ENCODE measurements at regions not wholly inside any gene's neighbourhood (a gene's known extent, or its start where the extent isn't known, plus 50 kb on each side); places are given as distances from the start of the nearest gene placed in this dataset.

- ChIA-PET CTCF (no interaction called here), POLR2A (ENCODE audit: unreplicated experiment) (no interaction called here)
- no peak overlapping the region for H3K27ac ChIP-seq (ENCODE audit: insufficient read depth, low read length)
- no peak overlapping the region for H3K9ac ChIP-seq (ENCODE audit: low read depth, low read length)
- no peak overlapping the region for H3K4me2 ChIP-seq (ENCODE audit: low read depth, low read length)
- no peaks in the 10 kb centered on the region for H3K9me1 ChIP-seq (ENCODE audit: insufficient read depth, low read length)
- no peak overlapping the region for H3K4ac ChIP-seq (ENCODE audit: low read depth, low read length)
- BruUV-seq (replicated peaks): no TSS peak
- H3K27me3 ChIP-seq (ENCODE audit: control insufficient read depth, insufficient read depth, low read length): no peaks in the 10 kb centered on the region
- no peak overlapping the region for H3K56ac ChIP-seq (ENCODE audit: extremely low read depth, insufficient read depth, low read length)
- ATAC-seq (ENCODE audit: low read depth) (no peak), DNase-seq (no peak)
- H4K20me1 ChIP-seq (ENCODE audit: insufficient read depth, low read length): no peaks in the 10 kb centered on the region
- no peaks in the 10 kb centered on the region for H3K4me1 ChIP-seq (ENCODE audit: control insufficient read depth, insufficient read depth, low read length)
- 62 to 100% methylated on average over 3 to 4 of the region's 5 CpGs for WGBS, 2 experiments (ENCODE audit: extremely low coverage in 2 of 2, insufficient read length in 1 of 2)
- intact Hi-C loops (cut with micrococcal nuclease) (no loop called here), in situ Hi-C loops (cut with MboI; ENCODE audit: low sequenced_read_pairs) (no loop called here), dilution Hi-C loops (cut with HindIII; ENCODE audit: low sequenced_read_pairs, unreplicated experiment) (no loop called here)
- no peak overlapping the region for H2AK5ac ChIP-seq (ENCODE audit: low read depth, low read length)
- no peak overlapping the region for H3K23ac ChIP-seq (ENCODE audit: low read depth, low read length)
- H2BK15ac ChIP-seq (ENCODE audit: low read depth, low read length): no peak overlapping the region
- no peak overlapping the region for H3K14ac ChIP-seq (replicated peaks; ENCODE audit: low read depth, low read length)
- no peak for TF ChIP-seq CEBPB (IDR thresholded peaks at IDR 0.05; ENCODE audit: low read depth, low read length)
- TF ChIP-seq, protein P1, sequence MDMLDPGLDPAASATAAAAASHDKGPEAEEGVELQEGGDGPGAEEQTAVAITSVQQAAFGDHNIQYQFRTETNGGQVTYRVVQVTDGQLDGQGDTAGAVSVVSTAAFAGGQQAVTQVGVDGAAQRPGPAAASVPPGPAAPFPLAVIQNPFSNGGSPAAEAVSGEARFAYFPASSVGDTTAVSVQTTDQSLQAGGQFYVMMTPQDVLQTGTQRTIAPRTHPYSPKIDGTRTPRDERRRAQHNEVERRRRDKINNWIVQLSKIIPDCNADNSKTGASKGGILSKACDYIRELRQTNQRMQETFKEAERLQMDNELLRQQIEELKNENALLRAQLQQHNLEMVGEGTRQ (IDR thresholded peaks at IDR 0.05; ENCODE audit: low read depth, low read length): no peak
- TF ChIP-seq SMC3 (IDR thresholded peaks at IDR 0.05; ENCODE audit: low read depth, low read length): no peak
- no peak for TF ChIP-seq RFX5 (IDR thresholded peaks at IDR 0.05; ENCODE audit: low read depth, low read length)
- no peak for TF ChIP-seq BHLHE40 (IDR thresholded peaks at IDR 0.05; ENCODE audit: low read depth, low read length)
- TF ChIP-seq POLR2A (IDR thresholded peaks at IDR 0.05; ENCODE audit: low read depth, low read length): no peak
- TF ChIP-seq RCOR1 (IDR thresholded peaks at IDR 0.05; ENCODE audit: insufficient replicate concordance, low read length): no peak
- TF ChIP-seq CHD1 (IDR thresholded peaks at IDR 0.05; ENCODE audit: low read depth, low read length): no peak
- TF ChIP-seq NFE2L2 (IDR thresholded peaks at IDR 0.05; ENCODE audit: low read depth, low read length): no peak
- TF ChIP-seq, protein P2, sequence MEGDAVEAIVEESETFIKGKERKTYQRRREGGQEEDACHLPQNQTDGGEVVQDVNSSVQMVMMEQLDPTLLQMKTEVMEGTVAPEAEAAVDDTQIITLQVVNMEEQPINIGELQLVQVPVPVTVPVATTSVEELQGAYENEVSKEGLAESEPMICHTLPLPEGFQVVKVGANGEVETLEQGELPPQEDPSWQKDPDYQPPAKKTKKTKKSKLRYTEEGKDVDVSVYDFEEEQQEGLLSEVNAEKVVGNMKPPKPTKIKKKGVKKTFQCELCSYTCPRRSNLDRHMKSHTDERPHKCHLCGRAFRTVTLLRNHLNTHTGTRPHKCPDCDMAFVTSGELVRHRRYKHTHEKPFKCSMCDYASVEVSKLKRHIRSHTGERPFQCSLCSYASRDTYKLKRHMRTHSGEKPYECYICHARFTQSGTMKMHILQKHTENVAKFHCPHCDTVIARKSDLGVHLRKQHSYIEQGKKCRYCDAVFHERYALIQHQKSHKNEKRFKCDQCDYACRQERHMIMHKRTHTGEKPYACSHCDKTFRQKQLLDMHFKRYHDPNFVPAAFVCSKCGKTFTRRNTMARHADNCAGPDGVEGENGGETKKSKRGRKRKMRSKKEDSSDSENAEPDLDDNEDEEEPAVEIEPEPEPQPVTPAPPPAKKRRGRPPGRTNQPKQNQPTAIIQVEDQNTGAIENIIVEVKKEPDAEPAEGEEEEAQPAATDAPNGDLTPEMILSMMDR (conservative IDR thresholded peaks at IDR 0.05; ENCODE audit: low read depth, low read length): no peak
- TF ChIP-seq MAFK (IDR thresholded peaks at IDR 0.05; ENCODE audit: low read depth, low read length): no peak
- no peak for TF ChIP-seq MAZ (IDR thresholded peaks at IDR 0.05; ENCODE audit: borderline replicate concordance, low read depth, low read length)
- no peak for TF ChIP-seq MXI1 (IDR thresholded peaks at IDR 0.05; ENCODE audit: borderline replicate concordance, low read depth, low read length)
- TF ChIP-seq FOS (IDR thresholded peaks at IDR 0.05; ENCODE audit: low read depth, low read length): no peak
- TF ChIP-seq, protein P3, sequence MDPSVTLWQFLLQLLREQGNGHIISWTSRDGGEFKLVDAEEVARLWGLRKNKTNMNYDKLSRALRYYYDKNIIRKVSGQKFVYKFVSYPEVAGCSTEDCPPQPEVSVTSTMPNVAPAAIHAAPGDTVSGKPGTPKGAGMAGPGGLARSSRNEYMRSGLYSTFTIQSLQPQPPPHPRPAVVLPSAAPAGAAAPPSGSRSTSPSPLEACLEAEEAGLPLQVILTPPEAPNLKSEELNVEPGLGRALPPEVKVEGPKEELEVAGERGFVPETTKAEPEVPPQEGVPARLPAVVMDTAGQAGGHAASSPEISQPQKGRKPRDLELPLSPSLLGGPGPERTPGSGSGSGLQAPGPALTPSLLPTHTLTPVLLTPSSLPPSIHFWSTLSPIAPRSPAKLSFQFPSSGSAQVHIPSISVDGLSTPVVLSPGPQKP (IDR thresholded peaks at IDR 0.05; ENCODE audit: borderline replicate concordance, low read depth, low read length): no peak
- TF ChIP-seq RAD21 (IDR thresholded peaks at IDR 0.05; ENCODE audit: low read length): no peak
- H2BK20ac ChIP-seq (ENCODE audit: low read depth, low read length): no peak overlapping the region
- no peak overlapping the region for H4K91ac ChIP-seq (ENCODE audit: insufficient read depth, low read depth, low read length)
- H2AFZ ChIP-seq (replicated peaks; ENCODE audit: low read length, poor library complexity): no peak overlapping the region
- no peak overlapping the region for H2AK9ac ChIP-seq (replicated peaks; ENCODE audit: low read depth, low read length, poor library complexity)
- H3K79me1 ChIP-seq (ENCODE audit: low read depth in 1 of 2, low read length in 2 of 2): no peaks in the 10 kb centered on the region
- no peak overlapping the region for H2BK120ac ChIP-seq (ENCODE audit: low read depth, low read length)
- no peaks in the 10 kb centered on the region for H3K9me3 ChIP-seq (ENCODE audit: control insufficient read depth, insufficient read depth, low read length)
- H3K4me3 ChIP-seq (ENCODE audit: insufficient read depth, low read depth, low read length): no peak overlapping the region
- H3K18ac ChIP-seq (ENCODE audit: low read depth, low read length): no peak overlapping the region
- no peaks in the 10 kb centered on the region for H3K36me3 ChIP-seq (ENCODE audit: control insufficient read depth, insufficient read depth, low read length)
- no peak overlapping the region for H4K8ac ChIP-seq (ENCODE audit: low read depth in 2 of 2, low read length in 2 of 2)
- H4K5ac ChIP-seq (ENCODE audit: low read depth, low read length): no peak overlapping the region
- no peak overlapping the region for H2BK5ac ChIP-seq (ENCODE audit: low read depth, low read length, poor library complexity, severe bottlenecking)
Observed at GRCh38 chr3:88385090-88385489, 235.3 kb downstream of the C3orf38 start.

All from IMR-90 (cell line).